SKM-1 treated with dmso at 0.1 percent for 144 hours (cell line): ENCODE measurements at regions not wholly inside any gene's neighbourhood (a gene's known extent, or its start where the extent isn't known, plus 50 kb on each side); places are given as distances from the start of the nearest gene placed in this dataset.
A peak's percentile ranks its signal among the peaks of the same experiment; 100 is the strongest.

Experiments used
- DNase-seq: peaks from one replicate; lab custom pipeline; 2025; ENCODE audit not compliant: unreplicated experiment; lab: John Stamatoyannopoulos, UW

- no peak for DNase-seq
Observed at GRCh38 chr18:53819174-53819573, 405.3 kb downstream of the MBD2 start.

GRCh38 chr18:53817976-53818950 lies 406.2 kb downstream of the MBD2 start:
- no peak for DNase-seq

GRCh38 chr18:53800171-53800570 lies 424.3 kb downstream of the MBD2 start:
- DNase-seq, result no peak

- DNase-seq, result no peak
Observed at GRCh38 chr18:53799134-53799533, 425.3 kb downstream of the MBD2 start.

- DNase-seq, result no peak
Observed at GRCh38 chr18:53798516-53798915, 426.0 kb downstream of the MBD2 start.

- DNase-seq, result no peak
Observed at GRCh38 chr18:53797998-53798495, 426.4 kb downstream of the MBD2 start.

- peak; percentile 54 for DNase-seq
Observed at GRCh38 chr18:53796040-53796729, 428.3 kb downstream of the MBD2 start.

- DNase-seq, result no peak
Observed at GRCh38 chr18:53795610-53796009, 428.9 kb downstream of the MBD2 start.

- DNase-seq, result no peak
Observed at GRCh38 chr18:53795061-53795460, 429.4 kb downstream of the MBD2 start.

GRCh38 chr18:53792762-53793161 lies 431.7 kb downstream of the MBD2 start:
- no peak for DNase-seq

- no peak for DNase-seq
Observed at GRCh38 chr18:53790786-53791185, 433.7 kb downstream of the MBD2 start.

GRCh38 chr18:53789376-53790247 lies 434.9 kb downstream of the MBD2 start:
- no peak for DNase-seq

GRCh38 chr18:53785811-53786210 lies 438.7 kb downstream of the MBD2 start:
- DNase-seq, result no peak

GRCh38 chr18:53784253-53784652 lies 440.2 kb downstream of the MBD2 start:
- DNase-seq, result no peak

GRCh38 chr18:53780666-53781065 lies 443.8 kb downstream of the MBD2 start:
- DNase-seq, result no peak

- DNase-seq, result no peak
Observed at GRCh38 chr18:53772293-53772692, 452.2 kb downstream of the MBD2 start.

- no peak for DNase-seq
Observed at GRCh38 chr18:53771664-53772063, 452.8 kb downstream of the MBD2 start.

GRCh38 chr18:53765211-53765610 lies 459.3 kb downstream of the MBD2 start:
- DNase-seq, result no peak

GRCh38 chr18:53764086-53764485 lies 460.4 kb downstream of the MBD2 start:
- no peak for DNase-seq

GRCh38 chr18:53757328-53757727 lies 467.1 kb downstream of the MBD2 start:
- DNase-seq, result no peak

GRCh38 chr18:53756610-53756972 lies 467.9 kb downstream of the MBD2 start:
- no peak for DNase-seq
